Activated CD8-positive, alpha-beta memory T cell treated with anti-CD3 and anti-CD28 coated beads for 24 hours (primary cell): ENCODE measurements at regions not wholly inside any gene's neighbourhood (a gene's known extent, or its start where the extent isn't known, plus 50 kb on each side); places are given as distances from the start of the nearest gene placed in this dataset.

Experiments
- DNase-seq: peaks from one replicate; pipeline ENCODE4 v3.0.0-alpha.2; 2020

GRCh38 chr5:44868541-44868940 lies 59.8 kb downstream of the MRPS30 start:
- DNase-seq, result no peak

GRCh38 chr5:44869928-44870327 lies 61.2 kb downstream of the MRPS30 start:
- no peak for DNase-seq

- DNase-seq, result no peak
Observed at GRCh38 chr5:44870430-44870829, 61.7 kb downstream of the MRPS30 start.

- DNase-seq, result no peak
Observed at GRCh38 chr5:44871401-44871800, 62.7 kb downstream of the MRPS30 start.

- DNase-seq, result peak; percentile 61
Observed at GRCh38 chr5:44875661-44876605, 67.2 kb downstream of the MRPS30 start.

- no peak for DNase-seq
Observed at GRCh38 chr5:44881266-44881665, 72.5 kb downstream of the MRPS30 start.

- no peak for DNase-seq
Observed at GRCh38 chr5:44884036-44884435, 75.3 kb downstream of the MRPS30 start.

- no peak for DNase-seq
Observed at GRCh38 chr5:44885903-44886302, 77.2 kb downstream of the MRPS30 start.

GRCh38 chr5:44887722-44888121 lies 79.0 kb downstream of the MRPS30 start:
- DNase-seq, result no peak

- DNase-seq, result no peak
Observed at GRCh38 chr5:44888435-44888834, 79.7 kb downstream of the MRPS30 start.

GRCh38 chr5:44891116-44891515 lies 82.4 kb downstream of the MRPS30 start:
- DNase-seq, result no peak

GRCh38 chr5:44900273-44900954 lies 91.7 kb downstream of the MRPS30 start:
- no peak for DNase-seq

- no peak for DNase-seq
Observed at GRCh38 chr5:44907396-44907795, 98.6 kb downstream of the MRPS30 start.

- no peak for DNase-seq
Observed at GRCh38 chr5:44909004-44909403, 100.3 kb downstream of the MRPS30 start.

- DNase-seq, result no peak
Observed at GRCh38 chr5:44911501-44911900, 102.8 kb downstream of the MRPS30 start.

GRCh38 chr5:44914221-44914620 lies 105.5 kb downstream of the MRPS30 start:
- no peak for DNase-seq

GRCh38 chr5:44919560-44919959 lies 110.8 kb downstream of the MRPS30 start:
- DNase-seq, result no peak

- no peak for DNase-seq
Observed at GRCh38 chr5:44927115-44927733, 118.5 kb downstream of the MRPS30 start.

- no peak for DNase-seq
Observed at GRCh38 chr5:44932922-44933585, 124.3 kb downstream of the MRPS30 start.

GRCh38 chr5:44933686-44934085 lies 124.9 kb downstream of the MRPS30 start:
- DNase-seq, result no peak

GRCh38 chr5:44935262-44935661 lies 126.5 kb downstream of the MRPS30 start:
- DNase-seq, result no peak

GRCh38 chr5:44935871-44936270 lies 127.1 kb downstream of the MRPS30 start:
- no peak for DNase-seq

- DNase-seq, result no peak
Observed at GRCh38 chr5:44942524-44943001, 133.8 kb downstream of the MRPS30 start.
